PC-3 (cell line): ENCODE measurements at regions not wholly inside any gene's neighbourhood (a gene's known extent, or its start where the extent isn't known, plus 50 kb on each side); places are given as distances from the start of the nearest gene placed in this dataset.

Experiments used
- ATAC-seq: fragments of 200-7000 bp; cut with Tn5 transposase; 2 replicates; pipeline ENCODE4 v1.9.1; 2020; ENCODE audit warnings: mild to moderate bottlenecking, moderate library complexity
- BruUV-seq: library from RNA; stranded (reverse); fragments of 400-500 nt; replicated peaks from 2 replicates; lab custom pipeline; 2021; lab: Mats Ljungman, UMichigan
- CTCF ChIA-PET: fragments of 300-600 bp; sonication (Branson Sonifier 250); formaldehyde crosslinking; loops from one replicate; lab custom pipeline; 2022; ENCODE audit warnings: antibody characterized with exemption; lab: Charles Lee
- POLR2A ChIA-PET: fragments of 300-600 bp; sonication (Branson Sonifier 250); formaldehyde crosslinking; loops from one replicate; lab custom pipeline; 2022; ENCODE audit warnings: antibody characterized with exemption; ENCODE audit not compliant: unreplicated experiment; lab: Charles Lee
- DNase-seq: peaks from one replicate; pipeline ENCODE4 v3.0.0-alpha.2; 2015
- H2AFZ ChIP-seq: fragments of 300-600 bp; sonication (generic); 2 replicates; pipeline ENCODE4 v1.6.0; 2016; ENCODE audit warnings: antibody characterized with exemption, low read length
- H3F3A ChIP-seq: fragments of 300-600 bp; sonication (generic); one replicate; pipeline ENCODE4 v1.6.0; 2017; ENCODE audit warnings: antibody characterized with exemption, low read length, control low read depth, mild to moderate bottlenecking; ENCODE audit not compliant: unreplicated experiment
- H3K27ac ChIP-seq: fragments of 300-600 bp; sonication (generic); 2 replicates; pipeline ENCODE4 v1.5.1; 2016; ENCODE audit warnings: mild to moderate bottlenecking, low read length
- H3K27me3 ChIP-seq: fragments of 300-600 bp; sonication (generic); 2 replicates; pipeline ENCODE4 v1.6.1; 2016; ENCODE audit warnings: low read length, mixed read lengths
- H3K36me3 ChIP-seq: fragments of 300-600 bp; sonication (generic); 2 replicates; pipeline ENCODE4 v1.6.1; 2016; ENCODE audit warnings: low read depth, mixed run types, low read length, mixed read lengths
- H3K4me1 ChIP-seq: fragments of 300-600 bp; sonication (generic); 2 replicates; pipeline ENCODE4 v1.5.1; 2016; ENCODE audit warnings: low read length; ENCODE audit not compliant: insufficient read depth
- H3K4me2 ChIP-seq: fragments of 300-600 bp; sonication (generic); 2 replicates; pipeline ENCODE4 v1.6.0; 2016; ENCODE audit warnings: low read length
- H3K4me3 ChIP-seq: fragments of 300-600 bp; sonication (generic); 2 replicates; pipeline ENCODE4 v1.5.1; 2016; ENCODE audit warnings: mild to moderate bottlenecking, low read length, mixed read lengths
- H3K79me2 ChIP-seq: fragments of 300-600 bp; sonication (generic); 2 replicates; pipeline ENCODE4 v1.6.1; 2017; ENCODE audit warnings: low read length, mixed read lengths
- H3K9ac ChIP-seq: fragments of 300-600 bp; sonication (generic); 2 replicates; pipeline ENCODE4 v1.6.0; 2016; ENCODE audit warnings: mild to moderate bottlenecking, low read length
- H3K9me2 ChIP-seq: fragments of 300-600 bp; sonication (generic); replicated peaks from 2 replicates; pipeline ENCODE4 v1.6.1; 2016; ENCODE audit warnings: mixed run types, low read length, mixed read lengths
- H3K9me3 ChIP-seq: fragments of 300-600 bp; sonication (generic); 2 replicates; pipeline ENCODE4 v1.6.1; 2016; ENCODE audit warnings: low read length, mixed read lengths
- H4K20me1 ChIP-seq: fragments of 300-600 bp; sonication (generic); 2 replicates; pipeline ENCODE4 v1.6.1; 2016; ENCODE audit warnings: low read length, mixed read lengths
- CTCF ChIP-seq: fragments of 300-600 bp; sonication (generic); conservative IDR thresholded peaks from 2 replicates; pipeline ENCODE4 v1.5.1; 2017; ENCODE audit warnings: antibody characterized with exemption, low read depth, mild to moderate bottlenecking, low read length
- EZH2 ChIP-seq: fragments of 300-600 bp; sonication (generic); IDR thresholded peaks from one replicate; pipeline ENCODE4 v1.6.1; 2017; ENCODE audit warnings: antibody characterized with exemption, mild to moderate bottlenecking, low read length; ENCODE audit not compliant: unreplicated experiment
- EZH2phosphoT487 ChIP-seq: fragments of 300-600 bp; sonication (generic); IDR thresholded peaks from 2 replicates; pipeline ENCODE4 v1.6.1; 2018; ENCODE audit warnings: mild to moderate bottlenecking, antibody characterized with exemption, low read length, borderline replicate concordance
- intact Hi-C: fragments of 100-400 bp; cut with micrococcal nuclease; formaldehyde crosslinking; loops from 2 replicates; pipeline ENCODE4 v1.9.0; 2023

GRCh38 chr9:126750941-126751725 lies 53.7 kb upstream of the ZBTB43 start:
- Histone ChIP-seq H3K4me2 (no peak overlapping the region), H3F3A (no peaks in the 10 kb centered on the region), H2AFZ (no peak overlapping the region), H3K4me1 (no peaks in the 10 kb centered on the region), H3K4me3 (no peak overlapping the region), H3K9ac (no peak overlapping the region), H4K20me1 (no peaks in the 10 kb centered on the region), H3K27ac (no peak overlapping the region), H3K27me3 (peaks cover 21% of the 10 kb centered on the region), H3K9me3 (no peaks in the 10 kb centered on the region), H3K36me3 (no peaks in the 10 kb centered on the region), H3K79me2 (no peaks in the 10 kb centered on the region), H3K9me2 (no peaks in the 10 kb centered on the region)
- ChIA-PET POLR2A (no interaction called here), CTCF (no interaction called here)
- ATAC-seq (no peak), DNase-seq (no peak)
- TF ChIP-seq CTCF (no peak), EZH2 (no peak), EZH2phosphoT487 (no peak)
- intact Hi-C loops: no loop called here
- no TSS peak for BruUV-seq

- no peak overlapping the region for H3K27ac ChIP-seq
- BruUV-seq: no TSS peak
- H3F3A ChIP-seq: no peaks in the 10 kb centered on the region
- no peaks in the 10 kb centered on the region for H3K9me2 ChIP-seq
- H3K4me1 ChIP-seq: no peaks in the 10 kb centered on the region
- H3K4me3 ChIP-seq: no peak overlapping the region
- no peak overlapping the region for H2AFZ ChIP-seq
- H3K36me3 ChIP-seq: no peaks in the 10 kb centered on the region
- POLR2A ChIA-PET: no interaction called here
- H3K79me2 ChIP-seq: no peaks in the 10 kb centered on the region
- H3K27me3 ChIP-seq: peaks cover 31% of the 10 kb centered on the region
- H3K9ac ChIP-seq: no peak overlapping the region
- no peak for TF ChIP-seq EZH2phosphoT487
- TF ChIP-seq CTCF: no peak
- no peak for TF ChIP-seq EZH2
- CTCF ChIA-PET: no interaction called here
- no peaks in the 10 kb centered on the region for H4K20me1 ChIP-seq
- H3K9me3 ChIP-seq: no peaks in the 10 kb centered on the region
- intact Hi-C loops: no loop called here
- ATAC-seq (no peak), DNase-seq (no peak)
- no peak overlapping the region for H3K4me2 ChIP-seq
Measured at GRCh38 chr9:126752376-126752775, 52.5 kb upstream of the ZBTB43 start.
